ENCODE measurements at regions not wholly inside any gene's neighbourhood (a gene's known extent, or its start where the extent isn't known, plus 50 kb on each side); places are given as distances from the start of the nearest gene placed in this dataset.

GRCh38 chr6:40792183-40792582 is 205.0 kb upstream of the LRFN2 start:
- DNase-seq = no peak

GRCh38 chr6:40791004-40791403 is 203.8 kb upstream of the LRFN2 start:
- DNase-seq = no peak

- peak; percentile 11 for DNase-seq
Measured at GRCh38 chr6:40788661-40789655, 201.8 kb upstream of the LRFN2 start.

- no peak for DNase-seq
Measured at GRCh38 chr6:40782355-40782754, 195.2 kb upstream of the LRFN2 start.

- no peak for DNase-seq
Measured at GRCh38 chr6:40780637-40781036, 193.5 kb upstream of the LRFN2 start.

- DNase-seq = no peak
Measured at GRCh38 chr6:40779409-40779808, 192.2 kb upstream of the LRFN2 start.

GRCh38 chr6:40778918-40779317 is 191.8 kb upstream of the LRFN2 start:
- no peak for DNase-seq

- no peak for DNase-seq
Measured at GRCh38 chr6:40778196-40778595, 191.0 kb upstream of the LRFN2 start.

- no peak for DNase-seq
Measured at GRCh38 chr6:40774932-40775331, 187.8 kb upstream of the LRFN2 start.

- no peak for DNase-seq
Measured at GRCh38 chr6:40770794-40771193, 183.6 kb upstream of the LRFN2 start.

GRCh38 chr6:40764726-40765125 is 177.6 kb upstream of the LRFN2 start:
- no peak for DNase-seq

GRCh38 chr6:40762981-40763380 is 175.8 kb upstream of the LRFN2 start:
- no peak for DNase-seq

- no peak for DNase-seq
Measured at GRCh38 chr6:40760887-40761286, 173.7 kb upstream of the LRFN2 start.

- DNase-seq = no peak
Measured at GRCh38 chr6:40759838-40760237, 172.7 kb upstream of the LRFN2 start.

- DNase-seq = no peak
Measured at GRCh38 chr6:40759264-40759663, 172.1 kb upstream of the LRFN2 start.

- no peak for DNase-seq
Measured at GRCh38 chr6:40755749-40756452, 168.7 kb upstream of the LRFN2 start.

GRCh38 chr6:40755046-40755681 is 168.0 kb upstream of the LRFN2 start:
- no peak for DNase-seq

- DNase-seq = no peak
Measured at GRCh38 chr6:40754461-40755045, 167.4 kb upstream of the LRFN2 start.

- no peak for DNase-seq
Measured at GRCh38 chr6:40753675-40754448, 166.7 kb upstream of the LRFN2 start.

GRCh38 chr6:40753048-40753447 is 165.9 kb upstream of the LRFN2 start:
- no peak for DNase-seq

GRCh38 chr6:40744835-40745234 is 157.7 kb upstream of the LRFN2 start:
- DNase-seq = no peak

- DNase-seq = no peak
Measured at GRCh38 chr6:40743690-40744446, 156.7 kb upstream of the LRFN2 start.

Measured in stimulated activated CD4-positive, alpha-beta T cell treated with anti-CD3 and anti-CD28 coated beads, Interleukin-12 subunit alpha, Interleukin-12 subunit beta, amount 100 ng/mL, for 4 hours (primary cell).